Fibroblast of villous mesenchyme (primary cell): ENCODE measurements at regions not wholly inside any gene's neighbourhood (a gene's known extent, or its start where the extent isn't known, plus 50 kb on each side); places are given as distances from the start of the nearest gene placed in this dataset.

Experiments used
- DNase-seq: peaks from one replicate; pipeline ENCODE4 v3.0.0-alpha.2; 2010; ENCODE audit warnings: low read depth
- H3K4me3 ChIP-seq: 2 replicates; pipeline ENCODE4 v1.5.1; 2011; ENCODE audit warnings: low read depth, mild to moderate bottlenecking, low read length
- CTCF ChIP-seq: IDR thresholded peaks from 2 replicates; pipeline ENCODE4 v1.5.1; 2012; ENCODE audit warnings: low read depth, mild to moderate bottlenecking, low read length; ENCODE audit not compliant: insufficient read depth

- TF ChIP-seq CTCF = no peak
- no peak overlapping the region for H3K4me3 ChIP-seq
- DNase-seq = no peak
These were observed 1920.2 kb downstream of the MAT2B start for GRCh38 chr5:165425594-165425993.

GRCh38 chr5:165448753-165449152, 1943.3 kb downstream of the MAT2B start:
- no peak for TF ChIP-seq CTCF

GRCh38 chr5:165457859-165458481, 1952.6 kb downstream of the MAT2B start:
- peak; percentile 46 for DNase-seq
- no peak overlapping the region for H3K4me3 ChIP-seq
- TF ChIP-seq CTCF = peak; percentile 66

More at GRCh38 chr5:165448753-165449152, 1943.3 kb downstream of the MAT2B start:
- DNase-seq = no peak
- no peak overlapping the region for H3K4me3 ChIP-seq

- DNase-seq = no peak
- TF ChIP-seq CTCF = no peak
- H3K4me3 ChIP-seq = no peak overlapping the region
These were observed 1953.8 kb downstream of the MAT2B start for GRCh38 chr5:165459232-165459631.

- peak; percentile 26 for DNase-seq
- H3K4me3 ChIP-seq = no peak overlapping the region
- no peak for TF ChIP-seq CTCF
These were observed 1955.5 kb downstream of the MAT2B start for GRCh38 chr5:165460911-165461310.

- no peak for DNase-seq
- no peak for TF ChIP-seq CTCF
- no peak overlapping the region for H3K4me3 ChIP-seq
These were observed 1972.1 kb downstream of the MAT2B start for GRCh38 chr5:165477546-165477945.

- peak; percentile 81 for DNase-seq
- H3K4me3 ChIP-seq = no peak overlapping the region
- no peak for TF ChIP-seq CTCF
These were observed 1990.5 kb downstream of the MAT2B start for GRCh38 chr5:165495829-165496380.
